SU-DHL-6 (cell line): ENCODE measurements at regions not wholly inside any gene's neighbourhood (a gene's known extent, or its start where the extent isn't known, plus 50 kb on each side); places are given as distances from the start of the nearest gene placed in this dataset.

ENCODE experiments used
- EZH2phosphoT487 ChIP-seq: fragments of 200-600 bp; sonication (generic), shearing (Covaris generic); conservative IDR thresholded peaks from 2 replicates; pipeline ENCODE4 v1.6.1; 2018; ENCODE audit warnings: mild to moderate bottlenecking, antibody characterized with exemption, low read length, moderate library complexity, mixed read lengths
- TF ChIP-seq, protein P1 (sequence below): fragments of 200-600 bp; sonication (generic); IDR thresholded peaks from one replicate; pipeline ENCODE4 v1.5.1; 2017; ENCODE audit warnings: antibody characterized with exemption, mild to moderate bottlenecking, low read length, moderate library complexity; ENCODE audit not compliant: insufficient read depth, poor library complexity, severe bottlenecking

DNA sequence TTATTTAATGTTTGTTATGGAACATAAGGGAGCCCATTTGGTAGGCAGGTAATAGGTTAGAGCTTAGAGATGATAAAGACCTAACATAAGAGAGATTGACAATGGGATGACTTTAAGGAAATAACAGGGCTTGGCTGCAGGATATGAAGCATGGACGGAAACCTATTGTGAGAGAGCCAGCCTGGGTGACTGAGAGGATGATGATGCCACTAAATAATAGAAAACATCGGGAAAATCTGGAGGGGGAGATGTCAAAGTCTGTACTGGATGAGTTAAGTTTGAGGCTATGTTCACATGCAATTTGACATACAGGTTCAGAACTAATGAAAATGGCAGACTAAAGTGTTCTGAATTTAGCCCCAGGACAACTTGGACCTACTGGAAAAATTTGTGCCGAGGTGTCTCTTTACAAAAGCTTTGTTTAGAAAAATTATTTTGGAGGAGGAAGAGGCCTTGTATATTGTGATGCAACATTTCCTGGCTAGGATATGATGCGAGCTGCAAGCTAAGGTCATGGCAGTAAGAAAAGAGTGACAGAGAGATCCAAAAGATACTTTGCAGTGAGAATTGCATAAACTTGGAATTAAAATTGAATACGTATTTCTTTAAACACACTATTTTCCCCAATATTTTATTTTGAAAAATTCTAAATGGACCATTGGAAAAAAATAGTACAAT, 339.3 kb upstream of the PLET1 start:
- TF ChIP-seq, protein P1, sequence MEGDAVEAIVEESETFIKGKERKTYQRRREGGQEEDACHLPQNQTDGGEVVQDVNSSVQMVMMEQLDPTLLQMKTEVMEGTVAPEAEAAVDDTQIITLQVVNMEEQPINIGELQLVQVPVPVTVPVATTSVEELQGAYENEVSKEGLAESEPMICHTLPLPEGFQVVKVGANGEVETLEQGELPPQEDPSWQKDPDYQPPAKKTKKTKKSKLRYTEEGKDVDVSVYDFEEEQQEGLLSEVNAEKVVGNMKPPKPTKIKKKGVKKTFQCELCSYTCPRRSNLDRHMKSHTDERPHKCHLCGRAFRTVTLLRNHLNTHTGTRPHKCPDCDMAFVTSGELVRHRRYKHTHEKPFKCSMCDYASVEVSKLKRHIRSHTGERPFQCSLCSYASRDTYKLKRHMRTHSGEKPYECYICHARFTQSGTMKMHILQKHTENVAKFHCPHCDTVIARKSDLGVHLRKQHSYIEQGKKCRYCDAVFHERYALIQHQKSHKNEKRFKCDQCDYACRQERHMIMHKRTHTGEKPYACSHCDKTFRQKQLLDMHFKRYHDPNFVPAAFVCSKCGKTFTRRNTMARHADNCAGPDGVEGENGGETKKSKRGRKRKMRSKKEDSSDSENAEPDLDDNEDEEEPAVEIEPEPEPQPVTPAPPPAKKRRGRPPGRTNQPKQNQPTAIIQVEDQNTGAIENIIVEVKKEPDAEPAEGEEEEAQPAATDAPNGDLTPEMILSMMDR, result no peak
- no peak for TF ChIP-seq EZH2phosphoT487
